ENCODE measurements at regions not wholly inside any gene's neighbourhood (a gene's known extent, or its start where the extent isn't known, plus 50 kb on each side); places are given as distances from the start of the nearest gene placed in this dataset.
"Not testable (repeated sequence)": the region's sequence is repeated elsewhere in the genome, so short reads cannot be mapped to it uniquely, and the experiment has no call there.

DNA sequence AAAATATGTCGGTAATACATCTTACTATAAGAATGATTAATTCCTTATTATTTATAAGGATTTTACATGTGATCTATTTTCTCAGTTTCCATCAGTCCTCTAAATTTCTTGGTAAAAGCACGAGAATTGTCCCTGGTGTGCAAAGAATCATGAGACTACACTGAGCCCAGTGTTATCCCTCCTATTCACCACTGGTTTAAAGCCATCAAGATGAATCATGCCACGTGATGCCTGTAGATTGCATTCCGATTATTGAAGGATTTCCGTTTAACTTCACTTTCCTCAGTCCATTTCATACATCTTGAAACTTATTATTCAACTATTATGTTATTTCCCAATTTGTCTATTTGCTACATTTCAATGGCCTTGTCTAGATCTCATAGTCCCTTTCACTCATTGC lies 601.9 kb downstream of the GALC start:
- no peak for TF ChIP-seq CTCF (IDR thresholded peaks at IDR 0.05)
- Histone ChIP-seq H3K27ac (no peak overlapping the region), H3K36me3 (no peaks in the 10 kb centered on the region), H3K9me3 (no peaks in the 10 kb centered on the region), H3K4me3 (no peak overlapping the region), H3K4me1 (no peaks in the 10 kb centered on the region), H3K27me3 (no peaks in the 10 kb centered on the region)
- intact Hi-C loops (cut with DNase I; ENCODE audit: low total_unique reads) = no loop called here
- DNase-seq = no peak

- Histone ChIP-seq H3K27me3 (no peaks in the 10 kb centered on the region), H3K36me3 (no peaks in the 10 kb centered on the region), H3K4me1 (no peaks in the 10 kb centered on the region), H3K9me3 (no peaks in the 10 kb centered on the region), H3K27ac (no peak overlapping the region), H3K4me3 (no peak overlapping the region)
- intact Hi-C loops (cut with DNase I; ENCODE audit: low total_unique reads) = no loop called here
- DNase-seq = no peak
- TF ChIP-seq CTCF (IDR thresholded peaks at IDR 0.05) = no peak
These were observed 604.0 kb downstream of the GALC start for GRCh38 chr14:87388946-87389345.

- intact Hi-C loops (cut with DNase I; ENCODE audit: low total_unique reads) = no loop called here
- no peaks in the 10 kb centered on the region for H3K9me3 ChIP-seq
- DNase-seq = peak in 1 of 2 donors; percentile 31
- TF ChIP-seq CTCF (IDR thresholded peaks at IDR 0.05) = no peak
- H3K36me3 ChIP-seq = no peaks in the 10 kb centered on the region
- no peak overlapping the region for H3K4me3 ChIP-seq
- H3K27ac ChIP-seq = no peak overlapping the region
- no peaks in the 10 kb centered on the region for H3K27me3 ChIP-seq
- H3K4me1 ChIP-seq = no peaks in the 10 kb centered on the region
These were observed 605.2 kb downstream of the GALC start for GRCh38 chr14:87387806-87388205.

DNA sequence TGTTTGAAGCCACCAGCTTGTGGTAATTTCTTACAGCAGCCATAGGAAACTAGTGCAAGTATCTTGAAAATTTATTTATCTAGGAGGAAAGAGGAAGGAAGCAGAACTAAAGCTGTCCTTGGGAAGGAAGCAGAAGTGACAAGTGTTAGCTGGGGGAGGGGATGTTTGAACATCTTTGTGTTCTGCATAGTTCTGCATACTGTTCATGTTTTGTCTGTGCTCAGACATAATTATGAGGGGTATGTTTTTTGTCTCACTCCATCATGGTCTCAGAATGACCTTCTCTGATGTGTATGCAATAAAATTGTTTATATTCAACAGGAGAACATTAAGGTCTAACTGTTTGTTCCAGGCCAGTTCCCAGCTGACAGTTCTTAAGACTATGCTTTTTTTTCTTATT lies 606.5 kb downstream of the GALC start:
- intact Hi-C loops (cut with DNase I; ENCODE audit: low total_unique reads) = no loop called here
- no peak for TF ChIP-seq CTCF (IDR thresholded peaks at IDR 0.05)
- H3K27ac ChIP-seq = no peak overlapping the region
- no peaks in the 10 kb centered on the region for H3K27me3 ChIP-seq
- H3K36me3 ChIP-seq = no peaks in the 10 kb centered on the region
- H3K9me3 ChIP-seq = peaks cover 0 to 3% (median 0%) of the 10 kb centered on the region in 3 donors
- no peak for DNase-seq
- H3K4me3 ChIP-seq = no peak overlapping the region
- H3K4me1 ChIP-seq = no peaks in the 10 kb centered on the region

- intact Hi-C loops (cut with DNase I; ENCODE audit: low total_unique reads) = no loop called here
- peaks cover 0 to 3% (median 0%) of the 10 kb centered on the region in 3 donors for H3K9me3 ChIP-seq
- TF ChIP-seq CTCF (IDR thresholded peaks at IDR 0.05) = no peak
- no peaks in the 10 kb centered on the region for H3K36me3 ChIP-seq
- H3K27me3 ChIP-seq = no peaks in the 10 kb centered on the region
- DNase-seq = no peak
- H3K4me3 ChIP-seq = no peak overlapping the region
- H3K27ac ChIP-seq = no peak overlapping the region
- H3K4me1 ChIP-seq = no peaks in the 10 kb centered on the region
These were observed 612.9 kb downstream of the GALC start for GRCh38 chr14:87380054-87380453.

GRCh38 chr14:87368751-87369150 lies 624.2 kb downstream of the GALC start:
- H3K27ac ChIP-seq = no peak overlapping the region
- H3K9me3 ChIP-seq = no peaks in the 10 kb centered on the region
- H3K4me1 ChIP-seq = no peaks in the 10 kb centered on the region
- no peaks in the 10 kb centered on the region for H3K27me3 ChIP-seq
- no peak for TF ChIP-seq CTCF (IDR thresholded peaks at IDR 0.05)
- intact Hi-C loops (cut with DNase I; ENCODE audit: low total_unique reads) = no loop called here
- H3K4me3 ChIP-seq = no peak overlapping the region
- no peak for DNase-seq
- no peaks in the 10 kb centered on the region for H3K36me3 ChIP-seq

- DNase-seq; H3K27me3 ChIP-seq; H3K9me3 ChIP-seq; H3K36me3 ChIP-seq; H3K27ac ChIP-seq; intact Hi-C loops (cut with DNase I; ENCODE audit: low total_unique reads); H3K4me1 ChIP-seq; H3K4me3 ChIP-seq: not testable (repeated sequence)
These were observed 632.7 kb downstream of the GALC start for GRCh38 chr14:87360246-87360645.
